Gastroesophageal sphincter (tissue), 4 donors: ENCODE measurements at regions not wholly inside any gene's neighbourhood (a gene's known extent, or its start where the extent isn't known, plus 50 kb on each side); places are given as distances from the start of the nearest gene placed in this dataset.

ENCODE experiments used
- ATAC-seq: fragments of 150-250 bp; one replicate; pipeline ENCODE4 v1.9.1; 2016; ENCODE audit warnings: mild to moderate bottlenecking, moderate library complexity
- H3K27ac ChIP-seq, 4 donors: fragments of 200-600 bp; sonication (generic) in 3 of 4; 1 replicate in 3 of 4; 2 replicates in 1 of 4; pipeline ENCODE4 v1.5.1; 2016 to 2019
- H3K27me3 ChIP-seq: fragments of 200-600 bp; sonication (generic); one replicate; pipeline ENCODE4 v1.5.1; 2019
- H3K36me3 ChIP-seq, 2 donors: fragments of 200-600 bp; sonication (generic); one replicate each; pipeline ENCODE4 v1.5.1; 2019; ENCODE audit warnings: control low read depth in 1 of 2
- H3K4me1 ChIP-seq, 3 donors: fragments of 200-600 bp; sonication (generic); 1 replicate in 2 of 3; 2 replicates in 1 of 3; pipeline ENCODE4 v1.5.1; 2016 to 2019; ENCODE audit warnings: control low read depth in 2 of 3
- H3K4me3 ChIP-seq, 2 donors: fragments of 200-600 bp; sonication (generic); one replicate each; pipeline ENCODE4 v1.5.1; 2019; ENCODE audit warnings: mild to moderate bottlenecking in 1 of 2, moderate library complexity in 1 of 2
- H3K9me3 ChIP-seq, 3 donors: fragments of 200-600 bp; sonication (generic); one replicate each; pipeline ENCODE4 v1.5.1; 2017 to 2019; ENCODE audit warnings: control low read depth in 2 of 3
- EP300 ChIP-seq: sonication (generic); formaldehyde crosslinking; IDR thresholded peaks from one replicate; pipeline ENCODE4 v1.6.1; 2017; ENCODE audit warnings: antibody characterized with exemption, mild to moderate bottlenecking
- POLR2A ChIP-seq, 2 donors: fragments of 450-650 bp; IDR thresholded peaks; one replicate each; pipeline ENCODE4 v1.6.1; 2017; ENCODE audit warnings: antibody characterized with exemption in 2 of 2, mild to moderate bottlenecking in 2 of 2, moderate library complexity in 1 of 2
- POLR2AphosphoS5 ChIP-seq: sonication (generic); formaldehyde crosslinking; IDR thresholded peaks from one replicate; pipeline ENCODE4 v1.6.1; 2017; ENCODE audit warnings: antibody characterized with exemption
- WGBS, 2 donors: methylation state at CpG; one replicate each; pipeline ENCODE4 v1.1.5; 2018; ENCODE audit warnings: low coverage in 1 of 2; 5-methylcytosine and 5-hydroxymethylcytosine counted together
- TF ChIP-seq, protein P1 (sequence below), 4 experiments: fragments of 200-600 bp in 2 of 4; fragments of 450-650 bp in 2 of 4; sonication (generic) in 1 of 4; IDR thresholded peaks; one replicate each; pipeline ENCODE4 v1.5.1; 2017 to 2019; ENCODE audit warnings: antibody characterized with exemption in 4 of 4, mild to moderate bottlenecking in 2 of 4, moderate library complexity in 2 of 4

DNA sequence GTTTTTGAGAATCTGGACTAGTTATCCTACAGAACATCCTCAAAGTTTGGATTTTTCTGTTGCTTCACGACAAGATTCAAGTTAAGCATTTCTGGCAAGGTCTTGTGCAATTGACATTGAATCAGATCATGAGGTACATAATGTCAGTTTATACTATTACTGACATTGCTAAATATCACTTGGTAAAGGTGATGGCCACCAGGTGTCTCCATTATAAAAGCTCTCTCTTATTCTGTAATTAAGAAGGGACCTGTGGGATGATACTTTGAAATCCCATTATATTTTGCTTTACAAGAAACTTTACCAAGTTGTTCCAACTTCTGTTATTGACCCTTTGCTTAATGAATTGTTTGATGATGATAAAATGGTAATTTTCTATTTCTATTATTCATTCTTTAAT, 131.0 kb upstream of the ASTN2 start:
- WGBS, 2 donors = 20 to 58% methylated on average over 1 of the region's 1 CpG
- TF ChIP-seq EP300 = no peak
- TF ChIP-seq POLR2AphosphoS5 = no peak
- TF ChIP-seq, protein P1, sequence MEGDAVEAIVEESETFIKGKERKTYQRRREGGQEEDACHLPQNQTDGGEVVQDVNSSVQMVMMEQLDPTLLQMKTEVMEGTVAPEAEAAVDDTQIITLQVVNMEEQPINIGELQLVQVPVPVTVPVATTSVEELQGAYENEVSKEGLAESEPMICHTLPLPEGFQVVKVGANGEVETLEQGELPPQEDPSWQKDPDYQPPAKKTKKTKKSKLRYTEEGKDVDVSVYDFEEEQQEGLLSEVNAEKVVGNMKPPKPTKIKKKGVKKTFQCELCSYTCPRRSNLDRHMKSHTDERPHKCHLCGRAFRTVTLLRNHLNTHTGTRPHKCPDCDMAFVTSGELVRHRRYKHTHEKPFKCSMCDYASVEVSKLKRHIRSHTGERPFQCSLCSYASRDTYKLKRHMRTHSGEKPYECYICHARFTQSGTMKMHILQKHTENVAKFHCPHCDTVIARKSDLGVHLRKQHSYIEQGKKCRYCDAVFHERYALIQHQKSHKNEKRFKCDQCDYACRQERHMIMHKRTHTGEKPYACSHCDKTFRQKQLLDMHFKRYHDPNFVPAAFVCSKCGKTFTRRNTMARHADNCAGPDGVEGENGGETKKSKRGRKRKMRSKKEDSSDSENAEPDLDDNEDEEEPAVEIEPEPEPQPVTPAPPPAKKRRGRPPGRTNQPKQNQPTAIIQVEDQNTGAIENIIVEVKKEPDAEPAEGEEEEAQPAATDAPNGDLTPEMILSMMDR (IDR thresholded peaks at IDR 0.05) = no peak
- no peak for TF ChIP-seq POLR2A (IDR thresholded peaks at IDR 0.05)
- ATAC-seq = no peak
- Histone ChIP-seq H3K27me3 (no peaks in the 10 kb centered on the region), H3K4me3 (no peak overlapping the region), H3K36me3 (no peaks in the 10 kb centered on the region), H3K9me3 (no peaks in the 10 kb centered on the region), H3K4me1 (no peaks in the 10 kb centered on the region), H3K27ac (no peak overlapping the region)

DNA sequence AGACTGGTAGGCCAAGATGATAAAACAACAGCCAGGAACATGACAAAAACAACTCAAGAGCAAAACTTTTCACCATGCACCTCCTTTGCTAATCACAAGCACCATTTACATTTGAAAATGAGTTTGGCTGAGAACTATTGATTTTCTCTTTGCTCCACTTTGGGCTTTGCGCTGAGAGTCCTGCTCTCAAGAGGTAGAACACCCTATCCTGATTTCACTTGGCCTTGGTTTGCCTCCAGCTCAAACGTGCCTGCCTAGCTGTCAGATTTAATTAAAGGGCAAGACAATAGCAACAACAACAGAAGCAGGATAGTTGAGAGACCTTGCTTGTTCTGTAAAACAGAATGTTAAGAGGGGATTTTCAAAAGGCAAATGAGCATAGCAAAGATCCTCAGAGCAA, 128.2 kb upstream of the ASTN2 start:
- Histone ChIP-seq H3K27me3 (no peaks in the 10 kb centered on the region), H3K4me3 (no peak overlapping the region), H3K4me1 (no peaks in the 10 kb centered on the region), H3K9me3 (peaks cover 0 to 6% (median 0%) of the 10 kb centered on the region in 3 donors), H3K36me3 (no peaks in the 10 kb centered on the region), H3K27ac (no peak overlapping the region)
- TF ChIP-seq POLR2A (IDR thresholded peaks at IDR 0.05) = no peak
- no peak for ATAC-seq
- 27 to 50% methylated on average over 2 of the region's 2 CpGs for WGBS, 2 donors

DNA sequence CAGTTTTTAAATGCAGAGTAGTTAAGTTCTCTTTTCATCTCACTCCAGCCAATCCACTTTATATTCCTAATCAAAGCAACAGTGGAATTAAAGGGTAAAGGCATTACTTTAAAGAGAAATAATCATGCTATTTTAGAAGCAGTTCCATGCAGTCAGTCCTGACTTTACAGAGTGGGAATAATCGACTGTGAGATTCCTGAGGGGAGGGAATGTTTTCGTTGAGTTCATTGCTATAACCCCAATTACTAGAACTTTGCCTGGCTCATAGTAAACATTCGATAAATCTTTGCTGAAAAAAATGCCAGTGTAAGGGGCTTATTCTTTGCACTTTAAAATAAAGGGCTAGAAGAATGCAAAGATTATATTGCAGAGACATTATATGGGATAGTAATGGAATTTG, 127.2 kb upstream of the ASTN2 start:
- Histone ChIP-seq H3K9me3 (peaks cover 0 to 7% (median 0%) of the 10 kb centered on the region in 3 donors), H3K4me3 (no peak overlapping the region), H3K27ac (no peak overlapping the region), H3K4me1 (no peaks in the 10 kb centered on the region), H3K36me3 (no peaks in the 10 kb centered on the region), H3K27me3 (no peaks in the 10 kb centered on the region)
- no peak for TF ChIP-seq POLR2AphosphoS5
- no peak for TF ChIP-seq EP300
- no peak for TF ChIP-seq POLR2A (IDR thresholded peaks at IDR 0.05)
- TF ChIP-seq, protein P1 (IDR thresholded peaks at IDR 0.05) = no peak
- no peak for ATAC-seq
- WGBS, 2 donors = 44 to 48% methylated on average over 3 of the region's 3 CpGs

DNA sequence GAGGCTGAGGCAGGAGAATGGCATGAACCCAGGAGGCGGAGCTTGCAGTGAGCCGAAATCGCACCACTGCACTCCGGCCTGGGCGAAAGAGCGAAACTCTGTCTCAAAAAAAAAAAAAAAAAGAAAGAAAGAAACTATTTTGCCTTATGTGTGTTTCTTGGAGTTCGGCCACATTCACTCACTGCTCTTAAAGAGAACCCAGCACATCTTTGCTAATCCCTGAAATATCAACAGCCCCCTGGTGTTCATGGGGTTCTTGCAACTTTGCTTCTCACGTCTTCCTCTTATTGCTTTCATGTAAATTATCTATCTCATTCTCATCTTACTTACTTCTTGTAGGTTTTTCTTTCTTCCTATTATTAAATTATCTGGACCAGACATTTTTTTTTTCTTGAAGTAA, 126.3 kb upstream of the ASTN2 start:
- no peak for ATAC-seq
- Histone ChIP-seq H3K4me1 (no peaks in the 10 kb centered on the region), H3K27ac (no peak overlapping the region), H3K36me3 (no peaks in the 10 kb centered on the region), H3K4me3 (no peak overlapping the region), H3K9me3 (peaks cover 0 to 7% (median 0%) of the 10 kb centered on the region in 3 donors), H3K27me3 (no peaks in the 10 kb centered on the region)
- no peak for TF ChIP-seq POLR2AphosphoS5
- no peak for TF ChIP-seq EP300
- TF ChIP-seq, protein P1 (IDR thresholded peaks at IDR 0.05) = no peak
- no peak for TF ChIP-seq POLR2A (IDR thresholded peaks at IDR 0.05)
- 81 to 85% methylated on average over 6 to 8 of the region's 8 CpGs for whole genome bisulfite sequencing, 2 donors

DNA sequence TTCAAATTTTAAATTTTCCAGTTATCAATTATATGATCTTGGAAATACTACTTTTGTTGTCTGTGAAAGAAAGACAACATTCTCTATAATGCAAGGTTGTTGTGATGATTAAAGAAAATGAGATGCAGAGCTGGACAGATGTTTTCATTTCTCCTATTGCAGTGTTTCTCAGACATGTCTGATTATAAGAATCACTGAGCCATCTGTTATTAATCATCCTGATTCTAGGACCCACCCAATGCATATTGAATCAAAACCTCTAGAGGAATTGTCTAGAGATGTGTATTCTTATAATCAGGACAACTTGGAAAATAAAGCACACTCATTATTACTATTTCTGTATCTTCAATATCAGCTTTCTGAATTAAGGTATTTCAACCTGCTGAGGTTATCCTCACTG, 121.1 kb upstream of the ASTN2 start:
- Histone ChIP-seq H3K9me3 (peaks cover 0 to 7% (median 0%) of the 10 kb centered on the region in 3 donors), H3K27ac (no peak overlapping the region), H3K27me3 (no peaks in the 10 kb centered on the region), H3K4me3 (no peak overlapping the region), H3K4me1 (no peaks in the 10 kb centered on the region), H3K36me3 (no peaks in the 10 kb centered on the region)
- TF ChIP-seq POLR2AphosphoS5 = no peak
- TF ChIP-seq EP300 = no peak
- TF ChIP-seq POLR2A (IDR thresholded peaks at IDR 0.05) = no peak
- TF ChIP-seq, protein P1 (IDR thresholded peaks at IDR 0.05) = no peak
- ATAC-seq = no peak
